ENCODE measurements at regions not wholly inside any gene's neighbourhood (a gene's known extent, or its start where the extent isn't known, plus 50 kb on each side); places are given as distances from the start of the nearest gene placed in this dataset.

DNA sequence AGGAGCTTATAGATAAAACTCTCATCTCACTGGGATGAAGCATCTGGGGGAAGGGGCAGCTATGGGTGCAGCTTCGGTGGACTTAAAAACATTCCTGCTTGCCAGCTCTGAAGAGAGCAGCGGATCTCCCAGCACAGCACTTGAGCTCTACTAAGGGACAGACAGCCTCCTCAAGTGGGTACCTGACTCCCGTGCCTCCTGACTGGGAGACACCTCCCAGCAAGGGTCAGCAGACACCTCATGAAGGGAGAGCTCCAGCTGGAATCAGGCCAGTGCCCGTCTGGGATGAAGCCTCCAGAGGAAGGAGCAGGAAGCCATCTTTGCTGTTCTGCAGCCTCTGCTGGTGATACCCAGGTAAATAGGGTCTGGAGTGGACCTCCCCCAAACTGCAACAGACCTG, 345.2 kb upstream of the SYT1 start:
- Histone ChIP-seq H3K27me3 (ENCODE audit: low read depth) (no peaks in the 10 kb centered on the region), H3K27ac (replicated peaks) (no peak overlapping the region), H3K36me3 (no peaks in the 10 kb centered on the region), H3K4me1 (no peaks in the 10 kb centered on the region), H3K9me3 (replicated peaks) (peaks cover 18% of the 10 kb centered on the region), H3K4me3 (no peak overlapping the region)
- TF ChIP-seq CTCF (IDR thresholded peaks at IDR 0.05; ENCODE audit: borderline replicate concordance) = no peak
- DNase-seq = no peak
- intact Hi-C loops (cut with micrococcal nuclease) = no loop called here

DNA sequence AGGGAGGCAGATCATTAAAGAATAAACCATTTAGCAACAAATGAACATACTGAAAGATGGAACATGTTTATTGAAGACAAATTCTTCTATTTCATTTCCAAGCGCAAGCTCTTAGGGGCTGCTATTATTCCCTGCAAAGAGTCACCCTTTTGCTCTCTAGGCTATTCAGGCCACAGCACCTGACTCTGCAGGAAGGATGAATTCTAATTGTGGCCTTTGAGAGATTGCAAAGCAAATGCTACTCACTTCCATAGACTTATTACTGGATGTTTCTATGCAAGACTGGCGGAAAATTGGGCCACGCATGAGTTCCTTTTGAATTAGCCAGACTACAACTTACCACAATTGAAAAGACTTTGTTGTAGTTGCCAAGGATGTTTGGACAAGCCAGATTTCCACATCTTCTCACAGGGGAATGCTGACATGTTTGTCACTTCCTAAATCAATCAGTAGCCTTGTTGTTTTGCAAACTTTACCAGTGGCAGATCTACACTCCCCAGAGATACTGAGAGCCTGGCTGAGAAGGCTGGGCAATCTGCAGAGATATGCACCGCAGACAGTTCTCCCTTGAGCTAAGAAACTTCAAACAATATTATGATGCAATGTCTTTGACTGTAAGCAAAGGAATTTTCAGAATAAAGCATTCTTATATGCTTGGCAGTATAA, 334.3 kb upstream of the SYT1 start:
- Histone ChIP-seq H3K27me3 (ENCODE audit: low read depth) (no peaks in the 10 kb centered on the region), H3K36me3 (no peaks in the 10 kb centered on the region), H3K4me3 (no peak overlapping the region), H3K9me3 (replicated peaks) (peaks cover 3% of the 10 kb centered on the region), H3K27ac (replicated peaks) (no peak overlapping the region), H3K4me1 (no peaks in the 10 kb centered on the region)
- DNase-seq = no peak
- TF ChIP-seq CTCF (IDR thresholded peaks at IDR 0.05; ENCODE audit: borderline replicate concordance) = no peak
- intact Hi-C loops (cut with micrococcal nuclease) = no loop called here

- H3K27me3 ChIP-seq (ENCODE audit: low read depth) = no peaks in the 10 kb centered on the region
- H3K4me1 ChIP-seq = no peaks in the 10 kb centered on the region
- no peaks in the 10 kb centered on the region for H3K36me3 ChIP-seq
- intact Hi-C loops (cut with micrococcal nuclease) = no loop called here
- no peak overlapping the region for H3K27ac ChIP-seq (replicated peaks)
- no peak overlapping the region for H3K4me3 ChIP-seq
- no peaks in the 10 kb centered on the region for H3K9me3 ChIP-seq (replicated peaks)
- no peak for TF ChIP-seq CTCF (IDR thresholded peaks at IDR 0.05; ENCODE audit: borderline replicate concordance)
- DNase-seq = no peak
Observed at GRCh38 chr12:78531831-78532458, 332.6 kb upstream of the SYT1 start.

DNA sequence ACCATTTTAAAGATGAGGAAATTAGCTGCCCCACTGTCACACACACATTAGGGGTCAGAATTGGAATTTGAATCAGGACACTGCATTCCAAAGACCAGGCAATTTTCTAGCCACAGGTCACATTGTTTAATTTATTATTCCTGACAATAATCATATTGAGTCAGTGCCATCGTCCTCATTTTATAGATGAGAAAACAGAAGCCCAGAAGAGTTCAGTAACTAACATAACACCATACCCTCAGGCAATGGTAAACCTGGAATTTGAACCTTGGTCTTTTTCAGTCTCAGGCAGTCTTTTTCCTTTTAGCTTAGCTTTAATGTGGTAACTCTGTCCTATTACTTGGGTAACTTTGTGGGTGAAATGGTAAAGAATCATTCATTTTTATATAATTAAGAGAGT, 330.3 kb upstream of the SYT1 start:
- no peaks in the 10 kb centered on the region for H3K36me3 ChIP-seq
- H3K9me3 ChIP-seq (replicated peaks) = no peaks in the 10 kb centered on the region
- DNase-seq = no peak
- no peak overlapping the region for H3K4me3 ChIP-seq
- no peaks in the 10 kb centered on the region for H3K4me1 ChIP-seq
- no peaks in the 10 kb centered on the region for H3K27me3 ChIP-seq (ENCODE audit: low read depth)
- TF ChIP-seq CTCF (IDR thresholded peaks at IDR 0.05; ENCODE audit: borderline replicate concordance) = no peak
- H3K27ac ChIP-seq (replicated peaks) = no peak overlapping the region
- intact Hi-C loops (cut with micrococcal nuclease) = no loop called here

DNA sequence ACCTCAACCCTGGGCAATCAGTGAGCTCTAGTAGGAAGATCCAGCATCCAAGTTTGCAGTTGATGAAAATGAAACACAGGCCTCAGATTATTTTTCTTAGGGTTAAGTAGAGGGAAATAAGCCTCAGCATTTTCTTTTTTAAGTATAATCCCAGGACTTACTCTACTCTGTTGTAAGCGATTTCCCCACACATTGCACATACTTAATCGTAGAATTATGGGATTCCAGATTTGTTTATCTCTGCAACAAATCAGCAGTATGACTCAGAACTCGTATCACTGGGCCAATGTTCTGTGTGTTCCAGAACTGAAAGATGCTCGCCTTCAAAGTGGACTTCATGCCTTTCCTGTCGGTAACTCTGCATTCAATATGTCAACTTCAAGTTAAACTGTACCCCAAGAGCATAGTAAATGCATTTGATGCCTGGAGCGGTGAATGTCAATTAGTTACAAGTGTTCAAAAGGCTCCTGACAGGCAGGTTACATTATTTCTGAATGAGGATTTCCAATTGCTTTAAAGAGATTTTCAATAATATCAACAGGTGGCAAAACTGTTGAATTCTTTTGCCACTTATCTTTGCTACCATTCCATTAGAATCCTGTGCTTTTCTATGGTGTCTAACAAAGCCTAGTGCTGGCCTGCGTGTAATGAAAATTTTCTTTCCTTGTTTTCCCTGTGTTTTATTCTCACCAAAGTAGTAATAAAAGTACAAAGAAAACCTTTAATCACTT, 323.8 kb upstream of the SYT1 start:
- DNase-seq = no peak
- Histone ChIP-seq H3K27ac (replicated peaks) (no peak overlapping the region), H3K4me1 (no peaks in the 10 kb centered on the region), H3K4me3 (no peak overlapping the region), H3K9me3 (replicated peaks) (no peaks in the 10 kb centered on the region), H3K36me3 (no peaks in the 10 kb centered on the region), H3K27me3 (ENCODE audit: low read depth) (no peaks in the 10 kb centered on the region)
- intact Hi-C loops (cut with micrococcal nuclease) = no loop called here
- no peak for TF ChIP-seq CTCF (IDR thresholded peaks at IDR 0.05; ENCODE audit: borderline replicate concordance)
